T-helper 1 cell treated with Interleukin-12 subunit alpha and Interleukin-12 subunit beta and Interleukin-4 antibody, amounts not matched to agents 30 μg/mL and 1 μg/mL, for 36 hours (primary cell): ENCODE measurements at regions not wholly inside any gene's neighbourhood (a gene's known extent, or its start where the extent isn't known, plus 50 kb on each side); places are given as distances from the start of the nearest gene placed in this dataset.
"Not testable (repeated sequence)": the region's sequence is repeated elsewhere in the genome, so short reads cannot be mapped to it uniquely, and the experiment has no call there.

Experiments used
- H3K27ac Mint-ChIP-seq: one replicate; pipeline ENCODE4 v1.8.0; 2021; ENCODE audit warnings: mild to moderate bottlenecking, mixed read lengths
- H3K27me3 Mint-ChIP-seq: one replicate; pipeline ENCODE4 v1.8.0; 2021; ENCODE audit warnings: low read depth, mixed read lengths
- H3K36me3 Mint-ChIP-seq: one replicate; pipeline ENCODE4 v1.8.0; 2021; ENCODE audit warnings: low read depth, mixed read lengths
- H3K4me1 Mint-ChIP-seq: one replicate; pipeline ENCODE4 v1.8.0; 2021; ENCODE audit warnings: low read depth, mixed read lengths
- H3K4me3 Mint-ChIP-seq: one replicate; pipeline ENCODE4 v1.8.0; 2021; ENCODE audit warnings: mild to moderate bottlenecking, moderate library complexity, mixed read lengths
- H3K9me3 Mint-ChIP-seq: one replicate; pipeline ENCODE4 v1.8.0; 2021; ENCODE audit warnings: mixed read lengths

DNA sequence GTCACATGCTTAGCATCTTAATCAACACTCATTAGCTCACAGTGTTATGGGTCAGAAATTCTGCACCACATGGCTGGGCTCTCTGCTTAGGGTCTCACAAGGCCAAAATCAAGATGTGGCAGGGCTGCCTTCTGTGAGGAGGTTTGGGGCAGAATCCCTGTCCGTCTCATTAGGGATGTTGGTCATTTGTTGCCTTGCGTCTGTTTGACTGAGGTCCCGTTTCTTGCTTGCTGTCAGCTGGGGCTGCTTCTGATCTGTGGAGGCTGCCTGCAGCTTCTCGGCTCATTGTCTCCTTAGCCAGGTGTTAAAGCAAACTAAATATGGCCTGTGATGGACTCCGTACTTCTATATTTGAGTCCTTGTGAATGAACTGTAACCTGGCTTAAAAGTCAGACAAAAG, 146.5 kb downstream of the NDUFA10 start:
- peaks cover 1% of the 10 kb centered on the region for H3K9me3 Mint-ChIP-seq
- no peak overlapping the region for H3K4me3 Mint-ChIP-seq
- H3K27ac Mint-ChIP-seq = no peak overlapping the region
- no peaks in the 10 kb centered on the region for H3K36me3 Mint-ChIP-seq
- peaks cover 29% of the 10 kb centered on the region for H3K27me3 Mint-ChIP-seq
- peaks cover 2% of the 10 kb centered on the region for H3K4me1 Mint-ChIP-seq

DNA sequence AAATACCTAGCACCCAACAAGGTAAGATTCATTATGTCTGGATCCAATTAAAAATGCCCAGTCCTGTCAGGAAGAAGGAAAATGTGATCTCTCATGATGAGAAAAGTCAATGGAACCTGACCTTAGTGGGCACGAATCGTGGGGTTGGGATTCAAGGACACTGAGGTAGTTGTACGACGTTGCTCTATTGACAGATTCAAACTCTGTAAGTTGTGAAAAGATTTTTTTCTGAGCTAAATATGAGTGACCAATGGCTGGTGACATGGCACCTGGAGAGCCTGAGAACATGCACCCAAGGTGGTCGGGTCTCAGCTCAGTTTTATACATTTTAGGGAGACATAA, 148.2 kb downstream of the NDUFA10 start:
- no peaks in the 10 kb centered on the region for H3K4me1 Mint-ChIP-seq
- no peaks in the 10 kb centered on the region for H3K9me3 Mint-ChIP-seq
- no peaks in the 10 kb centered on the region for H3K36me3 Mint-ChIP-seq
- H3K27me3 Mint-ChIP-seq = peaks cover 23% of the 10 kb centered on the region
- H3K27ac Mint-ChIP-seq = no peak overlapping the region
- H3K4me3 Mint-ChIP-seq = no peak overlapping the region

DNA sequence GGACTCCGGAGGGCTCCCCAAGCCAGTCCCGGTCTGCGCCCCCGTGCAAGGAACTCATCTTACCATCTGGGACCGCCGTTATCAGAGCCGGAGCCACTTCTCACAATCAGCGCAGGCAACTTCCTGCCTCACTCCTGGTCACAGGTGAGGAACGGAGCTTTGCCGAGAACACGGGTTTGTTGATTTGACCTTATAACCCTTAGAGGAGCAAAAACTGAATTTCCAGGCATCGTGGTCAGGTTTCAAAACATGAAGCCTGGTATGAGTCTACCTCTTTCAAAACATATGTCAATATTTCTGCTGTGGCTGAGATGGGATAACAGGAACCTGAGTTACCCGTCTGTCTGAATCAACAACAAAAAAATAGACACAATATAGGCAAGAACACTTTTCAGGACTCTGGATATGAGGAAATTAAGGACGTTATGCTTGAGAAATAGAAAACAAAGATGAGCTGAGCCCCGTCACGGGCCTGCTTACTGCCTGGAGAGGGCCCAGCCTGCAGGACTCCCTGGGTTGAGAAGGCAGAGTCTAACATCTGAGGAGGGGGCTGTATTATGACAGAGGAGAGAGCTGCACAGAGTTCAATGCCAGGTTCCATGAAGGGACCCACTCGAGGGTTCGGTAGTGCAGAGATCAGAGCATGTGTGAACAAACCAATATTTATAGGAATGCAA, 148.7 kb downstream of the NDUFA10 start:
- Mint-ChIP-seq H3K27me3 (peaks cover 18% of the 10 kb centered on the region), H3K4me1 (no peaks in the 10 kb centered on the region), H3K27ac (no peak overlapping the region)

DNA sequence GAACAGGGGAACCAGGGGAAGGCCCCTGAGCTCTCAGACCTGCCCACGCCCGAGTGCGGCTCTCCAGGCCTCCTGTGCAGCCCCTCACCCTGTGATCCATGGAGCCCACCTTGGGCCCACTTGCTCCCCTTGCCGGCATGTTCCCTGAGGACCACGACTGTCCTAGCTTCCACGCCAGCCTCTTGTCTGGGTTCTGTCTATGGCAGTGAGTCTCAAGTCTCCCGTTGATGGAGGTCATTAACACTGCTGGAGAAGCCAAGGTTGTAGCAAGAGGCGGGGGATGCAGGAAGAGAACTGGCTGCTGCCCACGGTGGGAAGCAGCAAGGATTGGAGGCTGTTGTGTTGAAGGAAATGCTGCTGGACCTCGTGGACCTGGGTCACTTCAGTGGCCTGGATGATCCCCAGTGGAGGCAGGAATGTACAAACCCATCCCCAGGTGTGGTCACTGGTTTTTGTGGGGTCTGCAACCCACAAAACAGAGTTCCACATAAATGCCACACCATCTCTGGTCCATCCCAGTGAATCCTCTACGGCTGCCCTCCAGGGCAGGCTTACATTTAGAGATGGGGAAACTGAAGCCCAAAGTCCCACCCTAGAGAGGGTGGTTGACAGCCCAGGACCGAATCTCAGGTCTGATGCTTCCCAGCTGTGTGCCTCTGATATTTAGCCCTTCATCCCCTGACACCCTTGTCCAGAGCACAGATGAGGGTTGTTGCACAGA, 150.3 kb downstream of the NDUFA10 start:
- no peak overlapping the region for H3K4me3 Mint-ChIP-seq
- H3K9me3 Mint-ChIP-seq = no peaks in the 10 kb centered on the region
- H3K36me3 Mint-ChIP-seq = no peaks in the 10 kb centered on the region
- H3K4me1 Mint-ChIP-seq = no peaks in the 10 kb centered on the region
- no peak overlapping the region for H3K27ac Mint-ChIP-seq
- H3K27me3 Mint-ChIP-seq = peaks cover 14% of the 10 kb centered on the region

More for the DNA sequence above, 148.7 kb downstream of the NDUFA10 start:
- no peak overlapping the region for H3K4me3 Mint-ChIP-seq
- H3K36me3 Mint-ChIP-seq = no peaks in the 10 kb centered on the region
- H3K9me3 Mint-ChIP-seq = no peaks in the 10 kb centered on the region

DNA sequence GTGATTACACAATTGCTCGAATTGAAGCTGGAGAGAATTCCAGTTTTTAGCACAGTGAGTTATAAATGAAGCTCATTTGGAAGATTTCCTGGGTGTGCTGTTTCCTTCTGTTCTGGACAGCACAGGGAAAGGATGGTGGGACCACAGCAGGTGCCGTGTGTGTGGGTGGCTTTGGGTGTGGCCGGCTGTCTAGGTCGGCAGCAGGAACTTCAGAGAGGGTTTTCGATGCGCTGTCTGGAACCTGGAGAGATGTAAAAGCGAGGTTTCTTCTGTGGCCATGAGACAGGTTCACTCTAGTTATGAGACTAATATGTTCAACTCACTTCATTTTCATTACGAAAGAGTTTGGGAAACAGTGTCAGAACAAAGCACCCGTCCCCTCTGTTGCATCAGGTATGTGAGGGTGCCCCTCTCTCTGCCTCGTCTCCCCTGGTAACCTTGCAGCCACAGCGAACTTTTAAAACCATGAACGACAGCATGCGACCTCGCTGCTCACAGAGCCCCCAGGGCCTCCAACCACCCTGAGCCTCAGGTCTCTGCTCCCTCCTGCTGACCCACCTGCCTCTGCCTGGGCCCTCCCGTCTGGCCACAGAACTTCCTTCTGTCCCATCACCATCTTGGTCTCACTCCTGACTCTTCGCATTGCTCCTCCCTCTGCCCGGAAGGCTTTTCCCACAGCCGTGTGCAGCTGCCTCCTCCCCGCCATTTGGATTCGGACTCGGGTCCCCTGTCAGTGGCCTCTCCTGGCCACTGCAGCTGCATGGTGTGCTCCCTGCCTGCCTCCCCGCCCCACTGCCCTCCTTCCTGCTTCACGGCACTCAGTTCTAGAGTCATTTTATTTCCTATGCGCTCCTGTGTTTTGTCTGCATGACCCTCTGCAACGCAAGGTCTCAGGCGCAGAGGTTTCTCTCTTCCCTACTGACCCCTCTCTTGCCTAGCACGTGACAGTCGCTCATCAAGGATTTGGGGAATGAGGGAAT, 151.2 kb downstream of the NDUFA10 start:
- Mint-ChIP-seq H3K9me3 (no peaks in the 10 kb centered on the region), H3K4me1 (no peaks in the 10 kb centered on the region), H3K4me3 (no peak overlapping the region), H3K36me3 (no peaks in the 10 kb centered on the region), H3K27ac (no peak overlapping the region), H3K27me3 (peaks cover 10% of the 10 kb centered on the region)

DNA sequence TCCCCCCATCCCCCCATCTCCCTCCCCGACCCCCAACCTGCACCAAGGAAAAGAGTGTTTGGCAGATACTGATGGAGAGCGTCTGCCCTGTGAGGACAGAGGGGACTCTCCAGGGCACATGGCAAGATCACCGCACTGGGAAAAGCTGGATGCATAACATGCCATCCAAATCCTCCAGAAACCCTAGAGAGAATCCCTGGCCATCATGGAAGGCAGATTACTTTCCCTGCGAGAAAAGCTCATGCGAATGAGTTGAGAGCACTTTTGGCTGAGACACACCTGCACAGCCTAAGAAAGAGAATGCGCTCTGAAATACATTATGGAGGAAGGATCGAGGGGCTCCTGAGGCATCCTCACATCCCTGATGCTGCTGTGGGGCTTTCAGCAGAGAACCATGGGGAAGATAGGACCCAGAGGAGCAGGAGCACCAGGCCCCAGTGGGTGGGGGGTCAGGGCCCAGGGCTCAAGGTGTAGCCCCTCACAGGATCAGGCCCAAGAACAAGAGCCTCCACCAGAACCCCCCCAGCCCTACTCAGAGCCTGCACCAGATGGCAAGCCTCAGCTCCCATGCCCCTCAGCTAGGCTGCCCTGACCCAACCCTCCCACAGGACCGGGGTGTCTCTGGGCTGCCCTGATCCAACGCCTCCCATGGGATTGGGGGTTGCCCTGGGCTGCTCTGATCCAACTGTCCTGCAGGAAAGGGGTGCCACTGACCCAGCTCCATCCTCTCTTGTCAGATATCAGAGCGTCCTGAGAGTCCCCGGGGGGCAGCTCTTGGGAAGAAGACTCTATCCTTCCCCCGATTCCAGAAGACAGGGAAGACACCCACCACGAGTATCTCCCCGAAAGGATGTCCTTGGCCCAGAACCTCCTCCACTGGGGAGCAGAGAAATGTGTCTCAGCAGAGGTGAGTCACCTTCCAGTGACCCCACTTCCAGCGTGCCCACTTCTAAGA, 153.4 kb downstream of the NDUFA10 start:
- Mint-ChIP-seq H3K27me3 (peaks cover 6% of the 10 kb centered on the region), H3K4me1 (no peaks in the 10 kb centered on the region), H3K27ac (no peak overlapping the region), H3K36me3 (no peaks in the 10 kb centered on the region), H3K4me3 (no peak overlapping the region), H3K9me3 (no peaks in the 10 kb centered on the region)

DNA sequence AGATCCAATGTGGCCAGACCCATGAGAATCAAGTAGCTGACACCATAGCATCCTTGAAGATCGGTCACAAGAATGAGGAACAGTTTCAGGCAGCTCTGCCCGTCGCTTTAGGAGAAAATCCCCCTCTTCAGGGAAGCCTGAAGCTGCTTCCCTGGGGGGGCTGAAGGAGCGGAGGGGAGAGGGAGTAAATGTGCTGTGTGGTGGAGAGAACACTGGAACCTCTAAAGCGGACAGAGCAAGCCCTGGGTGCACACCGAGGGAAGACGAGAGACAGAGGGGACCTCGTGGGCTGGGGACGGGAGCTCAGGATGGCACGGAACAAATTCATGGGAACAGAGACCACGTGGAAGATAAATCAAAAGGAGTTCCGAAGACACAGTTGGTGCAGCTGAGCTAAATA, 154.3 kb downstream of the NDUFA10 start:
- Mint-ChIP-seq H3K36me3 (no peaks in the 10 kb centered on the region), H3K27me3 (peaks cover 6% of the 10 kb centered on the region), H3K4me1 (no peaks in the 10 kb centered on the region), H3K9me3 (no peaks in the 10 kb centered on the region), H3K27ac (no peak overlapping the region), H3K4me3 (no peak overlapping the region)

DNA sequence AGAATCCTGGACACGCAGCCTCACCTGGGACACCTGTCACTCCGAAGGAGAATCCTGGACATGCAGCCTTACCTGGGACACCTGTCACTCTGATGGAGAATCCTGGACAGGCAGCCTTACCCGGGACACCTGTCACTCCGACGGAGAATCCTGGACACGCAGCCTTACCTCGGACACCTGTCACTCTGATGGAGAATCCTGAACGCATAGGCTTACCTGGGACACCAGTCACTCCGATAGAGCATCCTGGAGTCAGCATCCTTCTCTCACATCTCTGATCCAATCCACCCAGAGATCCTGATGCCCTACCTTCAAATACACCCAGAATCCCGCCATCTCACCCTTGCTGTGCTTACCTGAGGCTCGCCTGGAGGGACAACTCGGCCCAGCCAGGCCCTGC, 154.9 kb downstream of the NDUFA10 start:
- H3K4me3 Mint-ChIP-seq = no peak overlapping the region
- peaks cover under 1% of the 10 kb centered on the region for H3K27me3 Mint-ChIP-seq
- H3K36me3 Mint-ChIP-seq = no peaks in the 10 kb centered on the region
- H3K9me3 Mint-ChIP-seq = no peaks in the 10 kb centered on the region
- H3K4me1 Mint-ChIP-seq = no peaks in the 10 kb centered on the region
- no peak overlapping the region for H3K27ac Mint-ChIP-seq

DNA sequence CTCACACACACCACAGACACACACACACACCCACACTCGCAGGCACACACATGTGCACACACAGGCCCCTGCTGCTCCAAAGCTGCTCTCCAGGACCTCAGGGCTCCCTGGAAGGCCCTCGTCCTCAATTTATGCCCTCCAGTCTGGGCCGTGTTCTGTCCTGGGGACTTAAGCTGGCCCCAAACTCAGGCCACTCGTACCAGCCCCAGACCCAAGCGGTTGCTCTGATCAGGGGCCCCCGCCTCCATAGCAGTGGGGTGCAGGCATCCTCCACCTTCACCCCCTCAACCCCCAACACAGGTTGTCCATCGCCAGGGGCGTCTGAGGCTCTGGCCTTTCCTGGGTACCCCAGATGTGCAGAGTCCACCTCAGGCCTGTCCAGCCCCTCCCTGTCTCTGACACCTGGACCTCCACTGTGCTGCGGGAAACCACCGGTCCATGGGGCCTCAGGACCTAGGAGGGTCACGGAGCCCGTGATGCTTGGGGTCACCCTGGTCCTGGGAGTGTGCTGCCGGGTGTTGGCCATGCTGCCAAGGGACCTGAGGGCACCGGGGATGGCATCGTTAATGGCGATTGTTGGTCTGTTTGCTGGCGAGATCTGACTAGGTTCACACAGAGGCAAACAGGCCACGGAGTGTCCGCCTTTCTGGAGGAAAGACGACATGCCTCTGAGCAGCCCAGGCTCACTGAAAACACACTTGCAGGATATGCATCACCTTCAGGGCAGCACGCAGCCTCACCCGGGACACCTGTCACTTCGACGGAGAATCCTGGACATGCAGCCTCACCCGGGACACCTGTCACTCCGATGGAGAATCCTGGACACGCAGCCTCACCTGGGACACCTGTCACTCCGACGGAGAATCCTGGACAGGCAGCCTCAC, 155.6 kb downstream of the NDUFA10 start:
- Mint-ChIP-seq H3K27ac (no peak overlapping the region), H3K9me3 (no peaks in the 10 kb centered on the region), H3K36me3 (no peaks in the 10 kb centered on the region), H3K4me1 (no peaks in the 10 kb centered on the region), H3K4me3 (no peak overlapping the region), H3K27me3 (no peaks in the 10 kb centered on the region)

DNA sequence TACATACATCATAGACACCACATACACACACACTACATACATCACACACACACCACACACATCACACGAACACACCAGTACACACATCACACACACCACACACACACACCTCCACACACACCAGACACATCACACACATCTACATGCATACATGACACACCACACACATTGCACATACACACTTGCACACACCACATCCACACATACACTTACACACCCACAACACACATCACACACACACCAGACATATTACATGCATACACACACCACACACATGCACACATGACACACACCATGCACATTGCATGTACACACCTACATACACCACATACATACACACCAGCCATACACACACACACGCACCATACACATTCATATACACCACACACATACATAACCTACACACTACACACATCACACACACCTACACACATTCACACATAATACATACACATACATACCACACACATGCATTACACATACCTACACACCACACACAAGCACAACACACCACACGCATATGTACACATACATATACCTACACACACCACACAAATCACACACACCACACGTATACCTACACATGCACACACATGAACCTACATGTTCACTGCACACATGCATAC, 156.5 kb downstream of the NDUFA10 start:
- Mint-ChIP-seq H3K4me3 (no peak overlapping the region), H3K27me3 (no peaks in the 10 kb centered on the region), H3K27ac (no peak overlapping the region), H3K36me3 (no peaks in the 10 kb centered on the region), H3K4me1 (no peaks in the 10 kb centered on the region), H3K9me3 (no peaks in the 10 kb centered on the region)

DNA sequence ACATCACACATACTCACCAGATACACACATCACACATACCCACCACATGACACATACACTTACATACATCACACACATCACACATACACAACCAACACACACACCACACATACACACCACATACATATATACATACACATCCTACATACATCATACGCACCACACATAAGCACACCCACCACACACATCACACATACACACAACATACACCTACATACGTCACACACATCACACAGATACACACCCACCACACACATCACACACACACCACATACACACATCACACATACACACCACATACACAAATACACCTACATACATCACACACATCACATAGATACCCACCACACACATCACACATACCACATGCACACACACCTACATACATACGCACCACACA, 158.4 kb downstream of the NDUFA10 start:
- Mint-ChIP-seq H3K9me3 (no peaks in the 10 kb centered on the region), H3K36me3 (no peaks in the 10 kb centered on the region), H3K27me3 (peaks cover 4% of the 10 kb centered on the region), H3K27ac (no peak overlapping the region), H3K4me3 (no peak overlapping the region), H3K4me1 (peaks cover 1% of the 10 kb centered on the region)

DNA sequence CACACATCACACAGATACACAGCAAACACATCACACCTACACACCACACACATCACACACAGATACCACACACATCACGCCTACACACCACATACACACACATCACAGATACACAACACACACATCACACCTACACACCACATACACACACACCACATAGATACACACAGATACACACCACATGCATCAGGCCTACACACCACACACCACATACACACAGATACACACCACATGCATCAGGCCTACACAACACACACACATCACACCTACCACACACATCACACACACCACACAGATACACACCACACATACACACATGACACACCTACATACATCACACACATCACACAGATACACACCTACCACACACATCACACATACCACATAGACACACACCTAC, 158.8 kb downstream of the NDUFA10 start:
- H3K9me3 Mint-ChIP-seq = no peaks in the 10 kb centered on the region
- peaks cover 4% of the 10 kb centered on the region for H3K4me1 Mint-ChIP-seq
- H3K27me3 Mint-ChIP-seq = peaks cover 8% of the 10 kb centered on the region
- no peaks in the 10 kb centered on the region for H3K36me3 Mint-ChIP-seq
- H3K27ac Mint-ChIP-seq = no peak overlapping the region
- H3K4me3 Mint-ChIP-seq = no peak overlapping the region

DNA sequence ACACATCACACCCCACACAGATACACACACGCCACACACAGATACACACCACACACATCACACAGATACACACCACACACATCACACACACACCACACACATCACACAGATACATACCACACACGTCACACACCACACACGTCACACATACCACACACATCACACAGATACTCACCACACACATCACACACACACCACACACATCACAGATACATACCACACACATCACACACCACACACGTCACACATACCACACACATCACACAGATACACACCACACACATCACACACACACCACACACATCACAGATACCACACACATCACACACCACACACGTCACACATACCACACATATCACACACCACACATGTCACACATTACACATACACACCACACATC, 159.3 kb downstream of the NDUFA10 start:
- peaks cover 11% of the 10 kb centered on the region for H3K27me3 Mint-ChIP-seq
- not testable (repeated sequence) for H3K9me3 Mint-ChIP-seq, H3K4me3 Mint-ChIP-seq, H3K36me3 Mint-ChIP-seq, H3K27ac Mint-ChIP-seq, H3K4me1 Mint-ChIP-seq
